ENCODE measurements at regions not wholly inside any gene's neighbourhood (a gene's known extent, or its start where the extent isn't known, plus 50 kb on each side); places are given as distances from the start of the nearest gene placed in this dataset.

- no peak for DNase-seq
- H3K23me2 ChIP-seq (ENCODE audit: insufficient read length, low read depth, low read length, poor library complexity, severe bottlenecking): no peaks in the 10 kb centered on the region
- H3K4me2 ChIP-seq (ENCODE audit: insufficient read depth, insufficient read length, low read length): no peak overlapping the region
- Mint-ChIP-seq H3K27ac (no peak overlapping the region), H3K9me3 (no peaks in the 10 kb centered on the region; a peak in 2 of 5 replicates), H3K27me3 (ENCODE audit: low read depth) (no peaks in the 10 kb centered on the region), H3K36me3 (ENCODE audit: insufficient read depth in 1 of 3, low read depth in 3 of 3) (no peaks in the 10 kb centered on the region), H3K4me1 (peaks cover 12 to 13% of the 10 kb centered on the region in 2 experiments), H3K4me3 (no peak overlapping the region)
- no peaks in the 10 kb centered on the region for H4K20me1 ChIP-seq (ENCODE audit: control insufficient read depth, insufficient read depth, insufficient read length)
- no peak overlapping the region for H2BK120ac ChIP-seq (ENCODE audit: low read depth, low read length, poor library complexity, severe bottlenecking)
- H4K91ac ChIP-seq (ENCODE audit: insufficient read length, low read depth, low read length): no peak overlapping the region
- no peak overlapping the region for H3K14ac ChIP-seq (ENCODE audit: insufficient read depth, low read length)
- H4K8ac ChIP-seq (replicated peaks; ENCODE audit: insufficient read length, low read depth, low read length): no peak overlapping the region
- no CpG with 5 or more reads among the region's 12 CpGs for WGBS (ENCODE audit: extremely low coverage, insufficient read length, low lambda C conversion rate)
- no peak overlapping the region for H3K9ac ChIP-seq (ENCODE audit: extremely low read depth, insufficient read length, low read length)
- no peak overlapping the region for H3K4ac ChIP-seq (ENCODE audit: low read depth, low read length)
- no peak overlapping the region for H2BK20ac ChIP-seq (ENCODE audit: low read depth, low read length, poor library complexity, severe bottlenecking)
- no peak overlapping the region for H3K23ac ChIP-seq (ENCODE audit: insufficient read length, low read depth, low read length)
- no peaks in the 10 kb centered on the region for H3K27me3 ChIP-seq (ENCODE audit: insufficient read depth, low read length)
- no peaks in the 10 kb centered on the region for H3K79me1 ChIP-seq (ENCODE audit: insufficient read depth, low read depth, low read length, poor library complexity, severe bottlenecking)
- H3K79me2 ChIP-seq (ENCODE audit: insufficient read depth, low read length): no peaks in the 10 kb centered on the region
- H2BK12ac ChIP-seq (ENCODE audit: insufficient read length, low read depth, low read length): no peak overlapping the region
- TF ChIP-seq, protein P1, sequence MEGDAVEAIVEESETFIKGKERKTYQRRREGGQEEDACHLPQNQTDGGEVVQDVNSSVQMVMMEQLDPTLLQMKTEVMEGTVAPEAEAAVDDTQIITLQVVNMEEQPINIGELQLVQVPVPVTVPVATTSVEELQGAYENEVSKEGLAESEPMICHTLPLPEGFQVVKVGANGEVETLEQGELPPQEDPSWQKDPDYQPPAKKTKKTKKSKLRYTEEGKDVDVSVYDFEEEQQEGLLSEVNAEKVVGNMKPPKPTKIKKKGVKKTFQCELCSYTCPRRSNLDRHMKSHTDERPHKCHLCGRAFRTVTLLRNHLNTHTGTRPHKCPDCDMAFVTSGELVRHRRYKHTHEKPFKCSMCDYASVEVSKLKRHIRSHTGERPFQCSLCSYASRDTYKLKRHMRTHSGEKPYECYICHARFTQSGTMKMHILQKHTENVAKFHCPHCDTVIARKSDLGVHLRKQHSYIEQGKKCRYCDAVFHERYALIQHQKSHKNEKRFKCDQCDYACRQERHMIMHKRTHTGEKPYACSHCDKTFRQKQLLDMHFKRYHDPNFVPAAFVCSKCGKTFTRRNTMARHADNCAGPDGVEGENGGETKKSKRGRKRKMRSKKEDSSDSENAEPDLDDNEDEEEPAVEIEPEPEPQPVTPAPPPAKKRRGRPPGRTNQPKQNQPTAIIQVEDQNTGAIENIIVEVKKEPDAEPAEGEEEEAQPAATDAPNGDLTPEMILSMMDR (conservative IDR thresholded peaks at IDR 0.05): no peak
- no peak overlapping the region for H3T11ph ChIP-seq (ENCODE audit: low read length)
- H3K9me3 ChIP-seq (ENCODE audit: control insufficient read depth, low read depth, low read length): no peaks in the 10 kb centered on the region
- no peak overlapping the region for H2AK5ac ChIP-seq (ENCODE audit: insufficient read length, low read length)
- no peak overlapping the region for H3K56ac ChIP-seq (ENCODE audit: insufficient read length, low read depth, low read length)
- no peak overlapping the region for H3K27ac ChIP-seq (ENCODE audit: insufficient read length, low read depth, low read length)
- no peak overlapping the region for H2BK5ac ChIP-seq (ENCODE audit: insufficient read length, low read length)
- H2AFZ ChIP-seq (ENCODE audit: low read length): no peak overlapping the region
- no peak overlapping the region for H3K18ac ChIP-seq (ENCODE audit: insufficient read length, low read depth, low read length)
- H4K5ac ChIP-seq (ENCODE audit: insufficient read length, low read depth, low read length): no peak overlapping the region
- no peak overlapping the region for H2BK15ac ChIP-seq (ENCODE audit: low read depth, low read length)
- H3K4me1 ChIP-seq (ENCODE audit: insufficient read depth, low read length): no peaks in the 10 kb centered on the region
Measured at GRCh38 chr10:133001114-133001513, 58.7 kb upstream of the CFAP46 start.

All from H9 (cell line).